SU-DHL-6 (cell line): ENCODE measurements at regions not wholly inside any gene's neighbourhood (a gene's known extent, or its start where the extent isn't known, plus 50 kb on each side); places are given as distances from the start of the nearest gene placed in this dataset.

Source experiments
- H2AFZ ChIP-seq: fragments of 200-600 bp; sonication (generic); 2 replicates; pipeline ENCODE4 v1.6.1; 2014; ENCODE audit warnings: low read depth, mild to moderate bottlenecking, moderate library complexity, mixed read lengths, antibody characterized with exemption, low read length; ENCODE audit not compliant: severe bottlenecking
- H3F3A ChIP-seq: fragments of 200-600 bp; shearing (Covaris generic); 2 replicates; pipeline ENCODE4 v1.6.0; 2016; ENCODE audit warnings: antibody characterized with exemption, mild to moderate bottlenecking; ENCODE audit not compliant: insufficient read depth
- H3K27ac ChIP-seq: fragments of 200-600 bp; sonication (generic); 2 replicates; pipeline ENCODE4 v1.5.1; 2016; ENCODE audit warnings: low read depth, mild to moderate bottlenecking, low read length, moderate library complexity, mixed read lengths
- H3K27me3 ChIP-seq: fragments of 200-600 bp; sonication (generic), shearing (Covaris generic); 2 replicates; pipeline ENCODE4 v1.6.0; 2014; ENCODE audit warnings: mild to moderate bottlenecking, low read length
- H3K36me3 ChIP-seq: fragments of 200-600 bp; sonication (generic); 2 replicates; pipeline ENCODE4 v1.6.1; 2014; ENCODE audit warnings: mild to moderate bottlenecking, low read length, mixed read lengths
- H3K4me2 ChIP-seq: fragments of 300-600, 200-600 bp; shearing (Covaris generic), sonication (generic); 2 replicates; pipeline ENCODE4 v1.6.0; 2014; ENCODE audit warnings: low read length, low read depth, mild to moderate bottlenecking; ENCODE audit not compliant: poor library complexity, severe bottlenecking
- H3K4me3 ChIP-seq: fragments of 200-600 bp; sonication (generic); 2 replicates; pipeline ENCODE4 v1.5.1; 2014; ENCODE audit warnings: antibody characterized with exemption, low read length, mild to moderate bottlenecking, mixed read lengths; ENCODE audit not compliant: insufficient read depth, poor library complexity, severe bottlenecking
- H3K79me2 ChIP-seq: fragments of 200-600 bp; sonication (generic); 2 replicates; pipeline ENCODE4 v1.6.1; 2014; ENCODE audit warnings: mild to moderate bottlenecking, low read length, moderate library complexity; ENCODE audit not compliant: insufficient read depth
- H3K9ac ChIP-seq: fragments of 200-600 bp; sonication (generic); 2 replicates; pipeline ENCODE4 v1.7.0; 2014; ENCODE audit warnings: mild to moderate bottlenecking, low read length
- H3K9me2 ChIP-seq: fragments of 200-600 bp; sonication (generic); replicated peaks from 2 replicates; pipeline ENCODE4 v1.6.1; 2014; ENCODE audit warnings: low read length; ENCODE audit not compliant: insufficient read depth
- H3K9me3 ChIP-seq: fragments of 200-600 bp; sonication (generic); 2 replicates; pipeline ENCODE4 v1.6.1; 2014; ENCODE audit warnings: low read length, mixed read lengths; ENCODE audit not compliant: insufficient read depth
- H4K20me1 ChIP-seq: fragments of 200-600 bp; sonication (generic); 2 replicates; pipeline ENCODE4 v1.6.1; 2014; ENCODE audit warnings: low read depth, mild to moderate bottlenecking, antibody characterized with exemption, low read length, moderate library complexity, mixed read lengths
- EZH2phosphoT487 ChIP-seq: fragments of 200-600 bp; sonication (generic), shearing (Covaris generic); conservative IDR thresholded peaks from 2 replicates; pipeline ENCODE4 v1.6.1; 2018; ENCODE audit warnings: mild to moderate bottlenecking, antibody characterized with exemption, low read length, moderate library complexity, mixed read lengths
- TF ChIP-seq, protein P1 (sequence below): fragments of 200-600 bp; sonication (generic); IDR thresholded peaks from one replicate; pipeline ENCODE4 v1.5.1; 2017; ENCODE audit warnings: antibody characterized with exemption, mild to moderate bottlenecking, low read length, moderate library complexity; ENCODE audit not compliant: insufficient read depth, poor library complexity, severe bottlenecking

DNA sequence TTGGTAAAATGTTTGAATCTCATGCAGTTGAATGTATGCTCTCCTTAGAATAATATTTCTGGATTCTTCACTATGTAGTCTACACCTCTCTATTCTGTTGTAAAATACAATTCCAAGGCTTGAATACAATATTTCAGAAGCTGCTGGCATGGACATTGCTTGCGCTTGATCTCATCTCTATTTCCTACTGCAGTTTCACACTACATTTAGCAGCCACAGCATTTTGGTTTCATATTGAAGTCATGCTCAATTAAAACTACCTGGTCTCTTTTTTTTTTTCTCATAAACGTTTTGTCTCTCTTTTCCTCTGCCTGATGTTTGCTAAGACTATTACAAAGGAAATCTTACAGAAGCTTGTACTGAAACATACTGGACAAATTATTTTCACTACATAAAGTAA, 631.0 kb upstream of the TMPRSS15 start:
- H2AFZ ChIP-seq = peak overlapping the region; percentile 35
- H3K9ac ChIP-seq = no peak overlapping the region
- no peaks in the 10 kb centered on the region for H3K9me2 ChIP-seq
- TF ChIP-seq, protein P1, sequence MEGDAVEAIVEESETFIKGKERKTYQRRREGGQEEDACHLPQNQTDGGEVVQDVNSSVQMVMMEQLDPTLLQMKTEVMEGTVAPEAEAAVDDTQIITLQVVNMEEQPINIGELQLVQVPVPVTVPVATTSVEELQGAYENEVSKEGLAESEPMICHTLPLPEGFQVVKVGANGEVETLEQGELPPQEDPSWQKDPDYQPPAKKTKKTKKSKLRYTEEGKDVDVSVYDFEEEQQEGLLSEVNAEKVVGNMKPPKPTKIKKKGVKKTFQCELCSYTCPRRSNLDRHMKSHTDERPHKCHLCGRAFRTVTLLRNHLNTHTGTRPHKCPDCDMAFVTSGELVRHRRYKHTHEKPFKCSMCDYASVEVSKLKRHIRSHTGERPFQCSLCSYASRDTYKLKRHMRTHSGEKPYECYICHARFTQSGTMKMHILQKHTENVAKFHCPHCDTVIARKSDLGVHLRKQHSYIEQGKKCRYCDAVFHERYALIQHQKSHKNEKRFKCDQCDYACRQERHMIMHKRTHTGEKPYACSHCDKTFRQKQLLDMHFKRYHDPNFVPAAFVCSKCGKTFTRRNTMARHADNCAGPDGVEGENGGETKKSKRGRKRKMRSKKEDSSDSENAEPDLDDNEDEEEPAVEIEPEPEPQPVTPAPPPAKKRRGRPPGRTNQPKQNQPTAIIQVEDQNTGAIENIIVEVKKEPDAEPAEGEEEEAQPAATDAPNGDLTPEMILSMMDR = no peak
- no peak for TF ChIP-seq EZH2phosphoT487
- no peak overlapping the region for H3K4me3 ChIP-seq
- no peaks in the 10 kb centered on the region for H3K36me3 ChIP-seq
- H3K9me3 ChIP-seq = no peaks in the 10 kb centered on the region
- no peaks in the 10 kb centered on the region for H3K79me2 ChIP-seq
- no peaks in the 10 kb centered on the region for H4K20me1 ChIP-seq
- H3K27ac ChIP-seq = no peak overlapping the region
- no peaks in the 10 kb centered on the region for H3F3A ChIP-seq
- no peaks in the 10 kb centered on the region for H3K27me3 ChIP-seq
- no peak overlapping the region for H3K4me2 ChIP-seq

DNA sequence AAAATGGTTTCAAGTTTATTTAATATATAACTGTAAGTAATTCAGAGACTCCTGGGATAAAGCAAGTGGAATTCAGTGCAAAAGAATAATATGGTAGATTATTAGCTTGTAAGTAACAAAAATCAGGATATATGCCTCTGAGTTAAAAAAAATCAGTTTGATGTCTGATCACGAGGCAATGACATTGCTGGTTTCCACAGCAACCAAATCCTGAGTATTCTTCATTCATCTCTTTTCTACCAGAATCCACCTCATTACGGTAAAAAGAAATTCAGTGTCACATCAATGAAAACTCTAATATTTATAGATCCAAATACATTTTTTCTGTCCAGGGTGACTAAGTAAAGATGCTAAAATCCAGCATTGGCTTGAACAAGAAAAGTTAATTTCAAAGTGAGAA, 642.3 kb upstream of the TMPRSS15 start:
- no peaks in the 10 kb centered on the region for H3K27me3 ChIP-seq
- peak overlapping the region; percentile 21 for H2AFZ ChIP-seq
- no peak overlapping the region for H3K4me3 ChIP-seq
- H3K9me3 ChIP-seq = peaks cover 6% of the 10 kb centered on the region; the same call in 1 of the 2 replicates
- no peaks in the 10 kb centered on the region for H3F3A ChIP-seq
- no peaks in the 10 kb centered on the region for H3K79me2 ChIP-seq
- no peak overlapping the region for H3K27ac ChIP-seq
- no peak overlapping the region for H3K9ac ChIP-seq
- H4K20me1 ChIP-seq = no peaks in the 10 kb centered on the region
- TF ChIP-seq, protein P1 = no peak
- no peak for TF ChIP-seq EZH2phosphoT487
- H3K36me3 ChIP-seq = no peaks in the 10 kb centered on the region
- H3K4me2 ChIP-seq = no peak overlapping the region
- no peaks in the 10 kb centered on the region for H3K9me2 ChIP-seq

DNA sequence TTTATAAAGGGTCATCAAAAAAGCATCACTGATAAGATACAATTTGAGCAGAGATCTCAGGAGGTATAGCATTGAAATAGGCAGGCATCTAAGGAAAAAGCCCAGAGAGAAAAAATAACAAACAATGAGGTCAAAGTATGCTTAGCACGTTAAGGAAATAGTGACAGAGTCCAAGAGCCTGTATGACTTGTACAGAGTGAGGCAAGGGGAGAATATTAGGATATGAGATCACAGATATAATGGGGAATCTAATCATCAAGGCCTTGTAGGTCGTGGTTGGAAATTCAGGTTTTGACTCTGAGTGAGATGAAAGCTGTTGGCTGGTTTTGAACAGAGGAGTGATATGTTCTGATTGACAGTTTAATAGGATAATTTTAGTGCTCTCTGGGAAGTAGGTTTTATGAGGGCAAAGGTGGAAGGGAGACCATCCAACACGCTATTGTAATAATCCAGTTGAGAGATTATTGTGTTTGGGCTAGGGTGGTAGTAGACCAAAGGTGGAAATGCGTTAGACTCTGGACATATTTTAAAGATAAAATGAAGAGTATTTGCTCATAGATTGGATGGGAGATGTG, 644.6 kb upstream of the TMPRSS15 start:
- no peaks in the 10 kb centered on the region for H3K36me3 ChIP-seq
- 0 out of 2 replicates have a peak, but pooled peaks cover 7% of the 10 kb centered on the region for H3K9me3 ChIP-seq
- no peaks in the 10 kb centered on the region for H3K79me2 ChIP-seq
- H3K9me2 ChIP-seq = no peaks in the 10 kb centered on the region
- no peak overlapping the region for H2AFZ ChIP-seq
- H3K9ac ChIP-seq = no peak overlapping the region
- no peak overlapping the region for H3K4me3 ChIP-seq
- H4K20me1 ChIP-seq = no peaks in the 10 kb centered on the region
- no peaks in the 10 kb centered on the region for H3K27me3 ChIP-seq
- no peaks in the 10 kb centered on the region for H3F3A ChIP-seq
- no peak overlapping the region for H3K27ac ChIP-seq
- H3K4me2 ChIP-seq = no peak overlapping the region
- no peak for TF ChIP-seq EZH2phosphoT487
- TF ChIP-seq, protein P1 = no peak
